Endothelial cell of umbilical vein (primary cell): ENCODE measurements at regions not wholly inside any gene's neighbourhood (a gene's known extent, or its start where the extent isn't known, plus 50 kb on each side); places are given as distances from the start of the nearest gene placed in this dataset.

Source experiments
- BruUV-seq: library from RNA; stranded (reverse); fragments of 400-500 nt; replicated peaks from 2 replicates; lab custom pipeline; 2021; lab: Mats Ljungman, UMichigan
- CTCF ChIA-PET: fragments of 300-600, 350-600 bp; sonication (Branson Sonifier 250); formaldehyde crosslinking; loops from one replicate; lab custom pipeline; 2021; ENCODE audit warnings: antibody characterized with exemption, inconsistent platforms; lab: Charles Lee
- POLR2A ChIA-PET: fragments of 300-600, 350-600 bp; sonication (Branson Sonifier 250); formaldehyde crosslinking; loops from one replicate; lab custom pipeline; 2021; ENCODE audit warnings: antibody characterized with exemption, inconsistent platforms; lab: Charles Lee
- DNase-seq: peaks from one replicate; pipeline ENCODE4 v3.0.0-alpha.2; 2011; ENCODE audit warnings: low read depth, low spot score
- FAIRE-seq: peaks from 2 replicates; lab custom pipeline; 2011; peaks lifted over from hg19 to GRCh38; lab: Jason Lieb, UNC
- H2AFZ ChIP-seq: 2 replicates; pipeline ENCODE4 v1.6.0; 2012; ENCODE audit warnings: low read depth, low read length, control low read depth, inconsistent platforms
- H3K27ac ChIP-seq: 2 replicates; pipeline ENCODE4 v1.5.1; 2011; ENCODE audit warnings: low read depth, mild to moderate bottlenecking, control low read depth, low read length, moderate library complexity; ENCODE audit not compliant: insufficient read depth
- H3K27me3 ChIP-seq, 2 experiments: 2 replicates each; pipeline versions ENCODE4 v1.6.0 to v1.6.1; 2011; ENCODE audit warnings: low read length in 2 of 2, mixed read lengths in 1 of 2; ENCODE audit not compliant: control insufficient read depth in 2 of 2, insufficient read depth in 2 of 2
- H3K36me3 ChIP-seq, 2 experiments: 2 replicates in 1 of 2; 3 replicates in 1 of 2; pipeline ENCODE4 v1.5.1; 2011; ENCODE audit warnings: low read length in 2 of 2, mild to moderate bottlenecking in 1 of 2, moderate library complexity in 1 of 2; ENCODE audit not compliant: control insufficient read depth in 2 of 2, insufficient read depth in 2 of 2; ENCODE audit errors: extremely low read depth in 1 of 2
- H3K4me1 ChIP-seq: 3 replicates; pipeline ENCODE4 v1.5.1; 2011; ENCODE audit warnings: mild to moderate bottlenecking, low read length; ENCODE audit not compliant: control insufficient read depth, insufficient read depth; ENCODE audit errors: extremely low read depth
- H3K4me2 ChIP-seq: 2 replicates; pipeline ENCODE4 v1.6.1; 2011; ENCODE audit warnings: low read length, control low read depth, mixed read lengths; ENCODE audit not compliant: insufficient read depth
- H3K4me3 ChIP-seq, 3 experiments: fragments of 200-600 bp in 1 of 3; sonication (generic), shearing (Covaris generic) in 1 of 3; replicated peaks in 1 of 3; 2 replicates each; pipeline ENCODE4 v1.5.1; 2011 to 2016; ENCODE audit warnings: control low read depth in 3 of 3, low read length in 3 of 3, mild to moderate bottlenecking in 2 of 3, inconsistent platforms in 1 of 3, low read depth in 1 of 3, moderate library complexity in 1 of 3; ENCODE audit not compliant: insufficient read depth in 1 of 3
- H3K79me2 ChIP-seq: 2 replicates; pipeline ENCODE4 v1.6.0; 2012; ENCODE audit warnings: low read length, inconsistent platforms; ENCODE audit not compliant: control insufficient read depth, insufficient read depth
- H3K9ac ChIP-seq: replicated peaks from 2 replicates; pipeline ENCODE3; 2011; ENCODE audit warnings: low read length, control low read depth; ENCODE audit not compliant: insufficient read depth; ENCODE audit errors: extremely low read depth
- H3K9me1 ChIP-seq: replicated peaks from 3 replicates; pipeline ENCODE4 v1.6.0; 2011; ENCODE audit warnings: mild to moderate bottlenecking, low read length; ENCODE audit not compliant: control insufficient read depth, insufficient read depth; ENCODE audit errors: extremely low read depth
- H3K9me3 ChIP-seq: replicated peaks from 2 replicates; pipeline ENCODE4 v1.5.1; 2012; ENCODE audit warnings: low read length, inconsistent platforms; ENCODE audit not compliant: control insufficient read depth, insufficient read depth
- H4K20me1 ChIP-seq: replicated peaks from 2 replicates; pipeline ENCODE3; 2011; ENCODE audit warnings: mild to moderate bottlenecking, low read length; ENCODE audit not compliant: control insufficient read depth, insufficient read depth; ENCODE audit errors: extremely low read depth
- EZH2 ChIP-seq: IDR thresholded peaks from 2 replicates; pipeline ENCODE4 v1.6.1; 2012; ENCODE audit warnings: borderline replicate concordance, low read depth, mild to moderate bottlenecking, moderate library complexity, low read length, inconsistent platforms; ENCODE audit not compliant: severe bottlenecking
- FOS ChIP-seq: IDR thresholded peaks from 2 replicates; pipeline ENCODE4 v1.6.1; 2011; ENCODE audit warnings: mild to moderate bottlenecking, low read length, moderate library complexity, borderline replicate concordance; ENCODE audit not compliant: insufficient read depth
- GATA2 ChIP-seq: IDR thresholded peaks from 2 replicates; pipeline ENCODE4 v1.7.0; 2011; ENCODE audit warnings: low read depth, mild to moderate bottlenecking, moderate library complexity, mixed read lengths, low read length; ENCODE audit not compliant: insufficient read length, insufficient read depth
- JUN ChIP-seq: IDR thresholded peaks from 2 replicates; pipeline ENCODE4 v1.6.1; 2011; ENCODE audit warnings: borderline replicate concordance, low read depth; ENCODE audit not compliant: insufficient read length, insufficient read depth
- MAX ChIP-seq: IDR thresholded peaks from 2 replicates; pipeline ENCODE4 v1.6.1; 2011; ENCODE audit not compliant: insufficient read depth, insufficient read length
- MYC ChIP-seq: IDR thresholded peaks from one replicate; pipeline ENCODE4 v1.6.1; 2011; ENCODE audit warnings: mild to moderate bottlenecking, low read depth, low read length
- POLR2A ChIP-seq: IDR thresholded peaks from 2 replicates; pipeline ENCODE4 v1.6.1; 2012; ENCODE audit warnings: low read depth, mild to moderate bottlenecking, control low read depth, low read length
- POLR2AphosphoS5 ChIP-seq: IDR thresholded peaks from 2 replicates; pipeline ENCODE4 v1.6.1; 2012; ENCODE audit warnings: low read depth, mild to moderate bottlenecking, control low read depth, low read length, moderate library complexity; ENCODE audit not compliant: insufficient read depth
- dilution Hi-C: fragments of 300-500 bp; cut with MboI; formaldehyde crosslinking; loops from one replicate; pipeline ENCODE4 v1.15.0; 2019; ENCODE audit warnings: low sequenced_read_pairs; ENCODE audit not compliant: extremely low pct_ligation_motif_present
- intact Hi-C: fragments of 100-400 bp; cut with micrococcal nuclease; formaldehyde crosslinking; loops from one replicate; pipeline ENCODE4 v1.10.0; 2022
- TF ChIP-seq, protein P1 (sequence below), 2 donors: IDR thresholded peaks; 1 replicate in 1 of 2; 2 replicates in 1 of 2; pipeline ENCODE4 v1.5.1; 2011; ENCODE audit warnings: low read length in 2 of 2, mild to moderate bottlenecking in 2 of 2, moderate library complexity in 2 of 2, control low read depth in 1 of 2, inconsistent platforms in 1 of 2, low read depth in 1 of 2; ENCODE audit not compliant: insufficient read depth in 1 of 2; ENCODE audit errors: extremely low read depth in 1 of 2

DNA sequence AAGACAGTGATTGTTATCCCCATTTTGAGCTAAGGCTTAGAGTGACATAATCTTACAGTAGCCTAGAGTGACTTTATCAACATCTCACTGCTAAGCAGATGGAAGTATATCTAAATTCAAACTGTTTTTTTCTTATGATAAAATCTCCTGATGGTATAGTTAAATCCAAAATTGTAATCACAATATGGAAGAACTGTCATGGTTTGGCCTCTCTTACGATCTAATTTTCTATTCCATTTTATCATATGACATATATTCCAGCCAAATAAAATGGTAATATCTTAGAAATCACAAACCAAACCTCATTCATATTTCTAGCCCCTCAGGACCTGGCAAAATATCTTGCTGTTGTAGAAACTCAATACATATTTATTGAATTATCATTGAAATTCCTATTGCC is 864.7 kb downstream of the SLC6A15 start:
- FAIRE-seq, result no peak
- intact Hi-C loops, result no loop called here
- CTCF ChIA-PET, result no interaction called here

DNA sequence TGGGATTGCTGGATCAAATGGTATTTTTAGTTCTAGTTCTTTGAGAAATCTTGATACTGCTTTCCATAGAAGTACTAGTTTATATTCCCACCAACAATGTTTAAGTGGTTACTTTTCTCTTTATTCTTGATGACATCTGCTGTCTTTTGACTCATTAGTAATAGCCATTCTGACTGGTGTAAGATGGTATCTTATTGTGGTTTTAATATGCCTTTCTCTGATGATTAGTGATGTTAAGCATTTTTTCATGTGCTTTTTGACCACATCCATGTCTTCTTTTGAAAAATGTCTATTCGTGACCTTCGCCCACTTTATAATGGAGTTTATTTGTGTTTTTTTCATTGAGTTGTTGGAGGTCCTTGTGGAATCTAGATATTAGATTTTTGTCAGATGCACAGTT is 865.7 kb downstream of the SLC6A15 start:
- ChIA-PET POLR2A (no interaction called here), CTCF (no interaction called here)
- H3K4me3 ChIP-seq, result no peak overlapping the region
- H3K27me3 ChIP-seq, result no peaks in the 10 kb centered on the region
- no peak overlapping the region for H2AFZ ChIP-seq
- no peaks in the 10 kb centered on the region for H3K79me2 ChIP-seq
- H3K9me1 ChIP-seq, result no peaks in the 10 kb centered on the region
- no peak for FAIRE-seq
- BruUV-seq, result no TSS peak
- H4K20me1 ChIP-seq, result no peaks in the 10 kb centered on the region
- dilution Hi-C loops, result no loop called here
- intact Hi-C loops, result no loop called here
- no peaks in the 10 kb centered on the region for H3K36me3 ChIP-seq
- DNase-seq, result no peak
- H3K27ac ChIP-seq, result no peak overlapping the region
- no peak overlapping the region for H3K9ac ChIP-seq
- H3K4me1 ChIP-seq, result no peaks in the 10 kb centered on the region
- no peak overlapping the region for H3K4me2 ChIP-seq
- no peaks in the 10 kb centered on the region for H3K9me3 ChIP-seq
- TF ChIP-seq MYC (no peak), EZH2 (no peak), POLR2AphosphoS5 (no peak), POLR2A (no peak), FOS (no peak), MAX (no peak), GATA2 (no peak), JUN (no peak)
- TF ChIP-seq, protein P1, sequence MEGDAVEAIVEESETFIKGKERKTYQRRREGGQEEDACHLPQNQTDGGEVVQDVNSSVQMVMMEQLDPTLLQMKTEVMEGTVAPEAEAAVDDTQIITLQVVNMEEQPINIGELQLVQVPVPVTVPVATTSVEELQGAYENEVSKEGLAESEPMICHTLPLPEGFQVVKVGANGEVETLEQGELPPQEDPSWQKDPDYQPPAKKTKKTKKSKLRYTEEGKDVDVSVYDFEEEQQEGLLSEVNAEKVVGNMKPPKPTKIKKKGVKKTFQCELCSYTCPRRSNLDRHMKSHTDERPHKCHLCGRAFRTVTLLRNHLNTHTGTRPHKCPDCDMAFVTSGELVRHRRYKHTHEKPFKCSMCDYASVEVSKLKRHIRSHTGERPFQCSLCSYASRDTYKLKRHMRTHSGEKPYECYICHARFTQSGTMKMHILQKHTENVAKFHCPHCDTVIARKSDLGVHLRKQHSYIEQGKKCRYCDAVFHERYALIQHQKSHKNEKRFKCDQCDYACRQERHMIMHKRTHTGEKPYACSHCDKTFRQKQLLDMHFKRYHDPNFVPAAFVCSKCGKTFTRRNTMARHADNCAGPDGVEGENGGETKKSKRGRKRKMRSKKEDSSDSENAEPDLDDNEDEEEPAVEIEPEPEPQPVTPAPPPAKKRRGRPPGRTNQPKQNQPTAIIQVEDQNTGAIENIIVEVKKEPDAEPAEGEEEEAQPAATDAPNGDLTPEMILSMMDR (IDR thresholded peaks at IDR 0.05; ENCODE audit: extremely low read depth in 1 of 2, insufficient read depth in 1 of 2, low read depth in 1 of 2, low read length in 2 of 2), result no peak

More for the DNA sequence above, 864.7 kb downstream of the SLC6A15 start:
- Histone ChIP-seq H3K9me1 (no peaks in the 10 kb centered on the region), H3K4me2 (no peak overlapping the region), H3K27ac (no peak overlapping the region), H3K36me3 (no peaks in the 10 kb centered on the region), H4K20me1 (no peaks in the 10 kb centered on the region), H3K27me3 (no peaks in the 10 kb centered on the region), H3K4me1 (no peaks in the 10 kb centered on the region), H3K79me2 (no peaks in the 10 kb centered on the region), H3K9me3 (no peaks in the 10 kb centered on the region), H3K4me3 (no peak overlapping the region), H3K9ac (no peak overlapping the region), H2AFZ (no peak overlapping the region)
- BruUV-seq, result no TSS peak
- POLR2A ChIA-PET, result no interaction called here
- dilution Hi-C loops, result no loop called here
- no peak for TF ChIP-seq JUN
- TF ChIP-seq EZH2, result no peak
- no peak for TF ChIP-seq MAX
- TF ChIP-seq FOS, result no peak
- TF ChIP-seq POLR2A, result no peak
- TF ChIP-seq POLR2AphosphoS5, result no peak
- no peak for TF ChIP-seq MYC
- DNase-seq, result no peak
